ENCODE measurements at regions not wholly inside any gene's neighbourhood (a gene's known extent, or its start where the extent isn't known, plus 50 kb on each side); places are given as distances from the start of the nearest gene placed in this dataset.

DNA sequence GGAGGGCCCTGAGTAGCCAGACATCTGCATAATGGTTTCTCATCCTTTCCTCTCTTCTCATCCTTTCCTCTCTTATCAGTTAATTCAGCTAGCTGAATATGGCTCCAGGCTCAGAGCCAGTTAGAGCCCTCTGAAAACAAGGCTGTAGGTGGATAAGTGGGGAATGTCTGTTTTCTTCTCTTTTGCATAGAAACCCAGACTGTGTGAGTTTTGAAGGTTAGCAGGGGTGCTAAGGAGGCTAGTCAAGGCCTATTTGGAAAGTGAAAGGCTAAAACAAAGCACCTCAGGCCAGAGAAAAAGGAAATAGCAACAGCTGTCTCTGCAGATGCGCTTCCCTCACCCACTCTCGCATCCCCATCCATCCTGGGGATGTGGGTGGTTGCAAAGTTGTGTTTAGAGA is 420.9 kb downstream of the SHISA9 start (continued):
- TF ChIP-seq, protein P1, sequence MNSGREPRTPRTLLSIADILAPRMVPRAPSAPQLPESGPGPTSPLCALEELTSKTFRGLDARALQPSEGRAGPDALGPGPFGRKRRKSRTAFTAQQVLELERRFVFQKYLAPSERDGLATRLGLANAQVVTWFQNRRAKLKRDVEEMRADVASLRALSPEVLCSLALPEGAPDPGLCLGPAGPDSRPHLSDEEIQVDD (CRISPR knock-in tag; IDR thresholded peaks at IDR 0.05; ENCODE audit: borderline replicate concordance) = no peak
- TF ChIP-seq ZNF296 (CRISPR knock-in tag; conservative IDR thresholded peaks at IDR 0.05) (no peak), PHF20 (CRISPR knock-in tag; IDR thresholded peaks at IDR 0.05) (no peak), TEAD2 (CRISPR knock-in tag; IDR thresholded peaks at IDR 0.05) (no peak), SP5 (CRISPR knock-in tag; IDR thresholded peaks at IDR 0.05; ENCODE audit: borderline replicate concordance, low read depth) (no peak)
- TF ChIP-seq, protein P2, sequence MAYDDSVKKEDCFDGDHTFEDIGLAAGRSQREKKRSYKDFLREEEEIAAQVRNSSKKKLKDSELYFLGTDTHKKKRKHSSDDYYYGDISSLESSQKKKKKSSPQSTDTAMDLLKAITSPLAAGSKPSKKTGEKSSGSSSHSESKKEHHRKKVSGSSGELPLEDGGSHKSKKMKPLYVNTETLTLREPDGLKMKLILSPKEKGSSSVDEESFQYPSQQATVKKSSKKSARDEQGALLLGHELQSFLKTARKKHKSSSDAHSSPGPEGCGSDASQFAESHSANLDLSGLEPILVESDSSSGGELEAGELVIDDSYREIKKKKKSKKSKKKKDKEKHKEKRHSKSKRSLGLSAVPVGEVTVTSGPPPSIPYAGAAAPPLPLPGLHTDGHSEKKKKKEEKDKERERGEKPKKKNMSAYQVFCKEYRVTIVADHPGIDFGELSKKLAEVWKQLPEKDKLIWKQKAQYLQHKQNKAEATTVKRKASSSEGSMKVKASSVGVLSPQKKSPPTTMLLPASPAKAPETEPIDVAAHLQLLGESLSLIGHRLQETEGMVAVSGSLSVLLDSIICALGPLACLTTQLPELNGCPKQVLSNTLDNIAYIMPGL (CRISPR knock-in tag; IDR thresholded peaks at IDR 0.05; ENCODE audit: borderline replicate concordance in 1 of 2, low read depth in 1 of 2) = no peak
- TF ChIP-seq, protein P3, sequence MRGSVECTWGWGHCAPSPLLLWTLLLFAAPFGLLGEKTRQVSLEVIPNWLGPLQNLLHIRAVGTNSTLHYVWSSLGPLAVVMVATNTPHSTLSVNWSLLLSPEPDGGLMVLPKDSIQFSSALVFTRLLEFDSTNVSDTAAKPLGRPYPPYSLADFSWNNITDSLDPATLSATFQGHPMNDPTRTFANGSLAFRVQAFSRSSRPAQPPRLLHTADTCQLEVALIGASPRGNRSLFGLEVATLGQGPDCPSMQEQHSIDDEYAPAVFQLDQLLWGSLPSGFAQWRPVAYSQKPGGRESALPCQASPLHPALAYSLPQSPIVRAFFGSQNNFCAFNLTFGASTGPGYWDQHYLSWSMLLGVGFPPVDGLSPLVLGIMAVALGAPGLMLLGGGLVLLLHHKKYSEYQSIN (CRISPR knock-in tag; IDR thresholded peaks at IDR 0.05; ENCODE audit: borderline replicate concordance) = no peak

DNA sequence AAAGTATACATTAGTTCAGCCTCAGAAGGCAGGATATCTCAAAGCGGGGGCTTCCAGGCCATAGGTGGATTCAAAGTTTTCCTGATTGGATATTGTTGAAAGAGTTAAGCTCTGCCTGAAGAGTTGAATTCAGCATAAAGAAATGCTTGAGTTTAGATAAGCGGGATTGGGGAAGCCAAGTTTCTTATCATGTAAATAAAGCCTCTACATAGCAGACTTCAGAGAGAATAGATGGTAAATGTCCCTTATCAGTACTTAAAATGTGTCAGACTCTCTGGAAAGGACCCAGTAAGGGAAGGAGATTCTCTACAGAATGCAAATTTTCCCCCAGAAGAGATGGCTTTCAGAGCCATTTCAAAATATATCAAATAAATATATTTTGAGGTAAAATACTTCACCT is 423.5 kb downstream of the SHISA9 start:
- H3K4me3 ChIP-seq (replicated peaks in 1 of 3; ENCODE audit: insufficient read depth in 1 of 3, low read depth in 2 of 3, low read length in 3 of 3) = no peak overlapping the region
- H4K20me1 ChIP-seq (ENCODE audit: insufficient read depth, low read length) = no peaks in the 10 kb centered on the region
- intact Hi-C loops (cut with micrococcal nuclease; ENCODE audit: unreplicated experiment) = no loop called here
- in situ Hi-C loops (cut with HindIII; ENCODE audit: extremely low pct_ligation_motif_present, low pct_unique_long_range_greater_than_20kb) = no loop called here
- no peak for ATAC-seq
- H3K36me3 ChIP-seq (replicated peaks in 1 of 2; ENCODE audit: control insufficient read depth in 1 of 2, insufficient read depth in 2 of 2, low read length in 2 of 2) = no peaks in the 10 kb centered on the region
- H3K27ac ChIP-seq (ENCODE audit: extremely low read length, insufficient read depth, low read length) = no peak overlapping the region
- no peaks in the 10 kb centered on the region for H3K9me3 ChIP-seq (ENCODE audit: low read length)
- no peaks in the 10 kb centered on the region for H3K79me2 ChIP-seq (ENCODE audit: insufficient read depth, low read length)
- H3K4me2 ChIP-seq (ENCODE audit: low read depth, low read length) = no peak overlapping the region
- H3K27me3 ChIP-seq (ENCODE audit: control insufficient read depth in 1 of 2, insufficient read depth in 2 of 2, low read length in 2 of 2) = no peaks in the 10 kb centered on the region
- peaks cover 5% of the 10 kb centered on the region; the same call in 1 of the 2 replicates for H3K4me1 ChIP-seq (ENCODE audit: insufficient read depth, low read length)
- ChIA-PET POLR2A (no interaction called here), CTCF (ENCODE audit: low intra/inter-chr PET ratio, low total read pairs) (no interaction called here)
- no peak for DNase-seq (ENCODE audit: low spot score)
- WGBS (ENCODE audit: low lambda C conversion rate) = 72% methylated on average over 2 of the region's 2 CpGs
- no peak for TF ChIP-seq ZNF674 (CRISPR knock-in tag; IDR thresholded peaks at IDR 0.05; ENCODE audit: low read depth)
- TF ChIP-seq ZBTB21 (CRISPR knock-in tag; IDR thresholded peaks at IDR 0.05) = no peak
- no peak overlapping the region for H3K9ac ChIP-seq (ENCODE audit: insufficient read depth, low read depth, low read length)
- H2AFZ ChIP-seq (ENCODE audit: low read length) = no peak overlapping the region
- BruUV-seq (replicated peaks) = no TSS peak
- FAIRE-seq = no peak
